ENCODE measurements at regions not wholly inside any gene's neighbourhood (a gene's known extent, or its start where the extent isn't known, plus 50 kb on each side); places are given as distances from the start of the nearest gene placed in this dataset.

DNA sequence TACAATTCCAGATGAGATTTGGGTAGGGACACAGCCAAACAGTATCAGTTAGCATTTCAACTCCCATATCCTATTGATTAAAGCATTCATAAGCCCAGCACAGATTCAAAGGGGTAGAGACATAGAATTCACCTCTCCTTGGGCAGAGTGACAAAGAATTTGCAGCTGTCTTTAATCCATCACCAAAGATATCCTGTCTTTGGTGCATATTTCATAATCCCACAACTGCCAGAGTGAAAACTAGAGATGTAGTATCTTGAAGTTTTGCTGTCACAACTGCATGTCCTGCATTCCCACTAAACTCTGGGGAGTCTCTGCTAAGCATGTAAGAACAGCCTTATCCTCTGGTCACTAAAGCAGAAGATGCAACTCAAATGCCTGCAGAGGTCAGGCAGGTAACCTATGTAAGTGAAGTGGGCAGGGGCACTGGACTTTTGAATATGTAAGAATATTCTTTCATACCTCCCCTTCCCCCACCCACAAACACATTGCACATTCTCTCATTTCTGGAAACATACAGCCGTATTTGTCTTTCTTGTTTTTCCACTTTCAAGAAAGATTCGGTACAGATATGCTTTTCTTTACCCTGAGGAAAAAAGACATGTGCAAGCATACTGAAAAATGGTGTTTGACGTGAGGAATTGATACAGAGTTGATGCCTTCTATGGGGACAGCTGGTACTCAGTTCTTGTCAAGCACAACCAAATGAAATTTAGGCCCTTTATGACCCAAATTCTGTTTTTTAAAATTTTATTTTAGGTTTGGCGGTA, 283.1 kb downstream of the SP3 start:
- DNase-seq (ENCODE audit: low read depth) = no peak
- no peak overlapping the region for H3K4me3 ChIP-seq (ENCODE audit: low read length)
- TF ChIP-seq, protein P1, sequence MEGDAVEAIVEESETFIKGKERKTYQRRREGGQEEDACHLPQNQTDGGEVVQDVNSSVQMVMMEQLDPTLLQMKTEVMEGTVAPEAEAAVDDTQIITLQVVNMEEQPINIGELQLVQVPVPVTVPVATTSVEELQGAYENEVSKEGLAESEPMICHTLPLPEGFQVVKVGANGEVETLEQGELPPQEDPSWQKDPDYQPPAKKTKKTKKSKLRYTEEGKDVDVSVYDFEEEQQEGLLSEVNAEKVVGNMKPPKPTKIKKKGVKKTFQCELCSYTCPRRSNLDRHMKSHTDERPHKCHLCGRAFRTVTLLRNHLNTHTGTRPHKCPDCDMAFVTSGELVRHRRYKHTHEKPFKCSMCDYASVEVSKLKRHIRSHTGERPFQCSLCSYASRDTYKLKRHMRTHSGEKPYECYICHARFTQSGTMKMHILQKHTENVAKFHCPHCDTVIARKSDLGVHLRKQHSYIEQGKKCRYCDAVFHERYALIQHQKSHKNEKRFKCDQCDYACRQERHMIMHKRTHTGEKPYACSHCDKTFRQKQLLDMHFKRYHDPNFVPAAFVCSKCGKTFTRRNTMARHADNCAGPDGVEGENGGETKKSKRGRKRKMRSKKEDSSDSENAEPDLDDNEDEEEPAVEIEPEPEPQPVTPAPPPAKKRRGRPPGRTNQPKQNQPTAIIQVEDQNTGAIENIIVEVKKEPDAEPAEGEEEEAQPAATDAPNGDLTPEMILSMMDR (IDR thresholded peaks at IDR 0.05; ENCODE audit: insufficient read depth, low read depth, low read length, missing control alignments) = no peak

DNA sequence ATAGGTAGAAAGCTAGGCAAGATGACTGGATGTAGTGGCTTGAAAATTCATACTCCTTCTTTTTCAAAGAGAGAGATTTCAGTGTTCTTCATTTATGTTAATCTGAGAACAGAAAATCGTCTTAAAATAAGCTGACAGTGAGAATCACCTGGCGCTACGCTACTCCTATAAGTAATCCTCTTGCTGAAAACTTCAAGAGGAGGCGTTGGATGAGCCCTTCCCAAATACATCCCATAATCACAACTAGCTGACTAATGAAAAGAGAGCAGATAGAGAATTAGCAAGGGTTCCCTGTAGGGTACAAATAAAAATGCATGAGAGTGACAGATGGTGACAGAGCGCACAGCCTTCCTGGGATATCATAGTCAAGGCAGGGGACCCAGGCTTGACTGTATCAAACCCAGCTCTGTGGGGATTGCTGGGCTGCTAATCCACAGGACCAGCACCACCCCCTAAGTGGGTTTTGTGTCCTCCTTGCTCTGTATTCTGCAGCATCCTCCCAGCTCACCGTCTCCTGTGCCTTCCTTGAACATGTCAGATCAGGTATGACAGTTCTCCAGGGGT, 280.2 kb downstream of the SP3 start:
- no peak overlapping the region for H3K4me3 ChIP-seq (ENCODE audit: low read length)
- no peak for DNase-seq (ENCODE audit: low read depth)
- TF ChIP-seq, protein P1 (IDR thresholded peaks at IDR 0.05; ENCODE audit: insufficient read depth, low read depth, low read length, missing control alignments) = no peak

DNA sequence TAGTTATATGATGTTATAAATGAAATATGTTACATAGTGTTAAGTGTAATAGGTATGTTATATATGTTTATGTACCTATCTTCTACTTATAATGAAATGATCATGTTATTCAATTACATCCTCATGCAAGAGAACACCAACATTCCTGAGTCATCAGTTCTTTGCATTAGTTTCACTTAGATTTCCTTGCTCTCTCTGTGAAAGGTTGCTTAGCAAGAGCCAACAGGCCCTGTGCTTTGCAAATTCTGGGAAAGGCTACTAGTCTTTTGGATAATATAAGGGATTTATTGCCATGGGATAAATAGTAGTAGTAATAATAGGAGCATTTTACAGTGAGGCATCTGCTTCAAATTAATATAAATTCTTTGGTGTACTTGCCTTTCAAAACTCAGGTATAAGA, 274.8 kb downstream of the SP3 start:
- TF ChIP-seq, protein P1 (IDR thresholded peaks at IDR 0.05; ENCODE audit: insufficient read depth, low read depth, low read length, missing control alignments) = no peak
- peak; percentile 60 for DNase-seq (ENCODE audit: low read depth)
- no peak overlapping the region for H3K4me3 ChIP-seq (ENCODE audit: low read length)

DNA sequence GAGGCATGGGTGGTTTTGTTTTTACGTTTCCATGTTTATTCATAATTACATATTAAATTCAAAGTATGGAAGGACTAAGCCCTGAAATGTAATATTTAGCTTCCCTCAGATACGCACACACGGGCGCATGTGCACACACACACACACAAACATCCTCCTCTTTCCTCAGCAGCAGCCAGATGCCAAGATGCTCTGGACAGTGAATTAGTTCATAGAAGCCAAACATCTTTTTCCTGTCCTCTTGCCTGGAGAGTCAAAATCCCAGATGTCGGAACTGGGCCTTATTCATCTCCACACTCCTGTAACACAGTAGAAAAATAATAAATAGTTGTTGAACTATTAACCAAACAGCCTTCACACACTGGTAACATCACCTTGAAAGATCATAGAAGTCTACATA, 273.1 kb downstream of the SP3 start:
- H3K4me3 ChIP-seq (ENCODE audit: low read length) = no peak overlapping the region
- DNase-seq (ENCODE audit: low read depth) = no peak
- TF ChIP-seq, protein P1 (IDR thresholded peaks at IDR 0.05; ENCODE audit: insufficient read depth, low read depth, low read length, missing control alignments) = no peak

DNA sequence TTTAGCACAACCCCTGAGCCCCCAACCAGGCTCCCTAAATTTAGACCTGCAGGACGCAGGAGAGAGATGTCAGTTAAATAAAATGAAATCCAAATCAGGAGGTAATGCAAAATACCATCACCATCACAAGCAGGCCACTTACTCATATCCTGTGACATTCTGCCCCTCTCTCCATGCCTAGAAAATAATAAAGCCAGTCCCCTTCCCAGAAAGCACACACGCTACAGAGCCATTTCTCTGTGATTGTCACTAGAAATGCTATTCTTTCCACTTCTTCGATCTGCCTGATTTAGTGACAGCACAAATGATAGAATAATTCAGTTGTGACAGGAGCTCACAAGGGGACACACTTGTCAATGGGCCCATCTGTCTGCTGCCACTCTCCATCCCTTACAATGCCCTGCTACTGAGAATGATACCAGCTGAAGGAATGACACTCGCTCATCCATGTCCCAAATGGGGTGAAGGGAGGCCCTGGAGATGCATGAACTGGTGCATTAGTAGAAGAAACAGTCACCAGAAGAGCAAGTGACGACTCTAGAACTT, 272.1 kb downstream of the SP3 start:
- no peak for DNase-seq (ENCODE audit: low read depth)
- no peak overlapping the region for H3K4me3 ChIP-seq (ENCODE audit: low read length)
- TF ChIP-seq, protein P1 (IDR thresholded peaks at IDR 0.05; ENCODE audit: insufficient read depth, low read depth, low read length, missing control alignments) = no peak

DNA sequence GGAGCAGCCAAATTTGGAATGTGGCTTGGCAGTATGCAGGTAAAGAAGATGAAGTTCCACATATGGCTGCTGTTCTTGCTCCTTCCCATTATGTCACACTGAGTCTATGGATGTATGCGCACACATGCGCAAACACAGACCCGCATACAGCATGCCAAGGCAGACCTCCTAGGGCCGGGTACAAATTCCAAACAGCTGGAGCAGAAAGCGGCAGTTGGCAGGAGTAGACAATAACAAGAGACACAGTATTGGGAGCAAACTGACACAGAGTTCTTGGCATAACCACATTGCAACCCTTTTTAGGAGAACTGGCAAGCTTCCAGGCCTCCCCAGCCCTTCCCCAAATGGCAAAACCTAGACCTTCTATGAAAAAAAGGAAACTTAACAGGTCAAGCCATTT, 268.9 kb downstream of the SP3 start:
- TF ChIP-seq, protein P1 (IDR thresholded peaks at IDR 0.05; ENCODE audit: insufficient read depth, low read depth, low read length, missing control alignments) = no peak
- H3K4me3 ChIP-seq (ENCODE audit: low read length) = no peak overlapping the region
- DNase-seq (ENCODE audit: low read depth) = no peak

All from epithelial cell of esophagus (primary cell).